DMS79 treated with DMSO at 0.1 percent for 48 hours (cell line): ENCODE measurements at regions not wholly inside any gene's neighbourhood (a gene's known extent, or its start where the extent isn't known, plus 50 kb on each side); places are given as distances from the start of the nearest gene placed in this dataset.

Source experiments
- DNase-seq: peaks from one replicate; lab custom pipeline; 2025; lab: John Stamatoyannopoulos, UW

DNA sequence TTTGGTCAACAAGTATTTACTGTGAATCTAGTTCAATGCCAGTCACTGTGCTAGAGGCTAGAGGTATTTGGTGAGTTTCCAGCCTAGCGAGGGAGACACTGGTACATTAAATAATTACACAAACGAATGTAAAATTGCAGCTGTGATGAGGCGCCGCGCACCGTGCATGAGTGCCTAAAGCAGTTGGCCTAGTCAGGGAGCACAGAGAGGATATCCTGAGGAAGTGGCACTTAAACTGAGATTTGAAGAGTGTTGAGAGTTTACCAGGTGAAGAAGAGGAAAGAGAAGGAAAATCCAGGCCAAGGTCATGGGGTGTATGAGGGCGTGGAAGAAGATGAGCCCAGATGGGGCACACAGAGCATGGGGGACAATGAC is 157.6 kb upstream of the NDUFV2 start:
- peak; percentile 17 for DNase-seq

DNA sequence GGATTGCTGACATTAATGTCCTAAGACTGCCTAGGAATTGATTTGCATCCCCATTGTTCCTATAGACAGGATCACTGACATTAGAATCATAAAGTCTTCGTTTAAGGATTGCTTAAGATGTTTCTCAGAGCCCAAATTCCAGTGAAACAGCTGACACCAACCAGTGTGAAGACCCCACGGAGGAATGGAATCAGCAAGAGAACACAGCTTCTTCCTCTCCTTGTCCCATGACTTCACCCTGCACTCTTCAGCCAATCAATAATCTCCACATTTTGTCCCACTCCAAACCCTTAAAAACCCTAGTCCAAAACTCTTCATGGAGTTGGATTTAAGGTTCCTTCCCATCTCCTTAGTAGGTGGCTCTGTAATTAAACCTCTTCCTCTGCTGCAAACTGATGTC is 157.0 kb upstream of the NDUFV2 start:
- DNase-seq, result no peak

DNA sequence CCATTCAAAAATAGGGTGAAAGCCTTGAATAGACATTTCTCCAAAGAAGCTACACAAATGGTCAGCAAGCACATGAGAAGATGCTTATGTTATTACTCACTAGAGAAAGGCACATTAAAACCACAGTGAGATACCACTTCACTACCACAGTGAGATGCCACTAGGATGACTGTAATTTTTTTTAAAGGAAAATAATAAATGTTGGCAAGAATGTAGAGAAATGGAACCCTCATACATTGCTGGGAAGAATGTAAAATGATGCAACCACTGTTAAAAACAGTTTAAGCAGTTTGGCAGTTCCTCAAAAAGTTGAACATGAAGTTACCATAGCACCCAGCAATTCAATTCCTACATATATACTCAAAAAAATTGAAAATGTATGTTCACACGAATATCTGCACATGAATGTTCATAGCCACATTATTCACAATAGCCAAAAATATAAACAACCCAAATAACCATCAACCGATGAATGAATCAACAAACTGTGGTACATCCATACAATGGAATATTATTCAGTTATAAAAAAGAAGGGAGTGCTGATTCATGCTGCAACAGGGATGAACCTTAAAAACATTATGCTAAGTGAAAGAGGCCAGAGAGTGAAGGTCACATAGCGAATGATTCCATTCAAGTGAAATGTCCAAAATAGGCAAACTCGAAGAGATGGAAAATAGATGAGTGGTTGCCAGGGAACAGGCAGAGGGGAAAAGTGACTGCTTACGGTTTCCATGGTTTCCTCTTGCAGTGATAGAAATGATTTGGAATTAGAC is 156.2 kb upstream of the NDUFV2 start:
- no peak for DNase-seq

DNA sequence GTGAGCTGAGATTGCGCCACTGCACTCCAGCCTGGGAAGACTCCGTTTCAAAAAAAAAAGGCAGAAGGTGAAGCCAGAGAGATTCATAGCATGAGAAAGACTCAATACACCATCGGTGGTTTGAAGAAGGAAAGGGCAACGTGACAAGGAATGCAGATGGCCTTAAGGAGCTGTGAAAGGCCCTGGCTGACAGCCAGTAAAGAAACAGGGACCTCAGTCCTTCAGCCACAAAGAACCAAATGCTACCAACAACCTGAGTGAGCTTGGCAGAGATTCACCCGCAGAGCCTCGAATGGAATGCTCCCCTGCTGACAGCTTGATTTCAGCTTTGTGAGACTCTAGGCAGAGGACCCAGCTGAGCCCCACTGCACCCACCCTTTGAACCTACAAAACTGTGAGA is 154.9 kb upstream of the NDUFV2 start:
- DNase-seq, result peak; percentile 57

DNA sequence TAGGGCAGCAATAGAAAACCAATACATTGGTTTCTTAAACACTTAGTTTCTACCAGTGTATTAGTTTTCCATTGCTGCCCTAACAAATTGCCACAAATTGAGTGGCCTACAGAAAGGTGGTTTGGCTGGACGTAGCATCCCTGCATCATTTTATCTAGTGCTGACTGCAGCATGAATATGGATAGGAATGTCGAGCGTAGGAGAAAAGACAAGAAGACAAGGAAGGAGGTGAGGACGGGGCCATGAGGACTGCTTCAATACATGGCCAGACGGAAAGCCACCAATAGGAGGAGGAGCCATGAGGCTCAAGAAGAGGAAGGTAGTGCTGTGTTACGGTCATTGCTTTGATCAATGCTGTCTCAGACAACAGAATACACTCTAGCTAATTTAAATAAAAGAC is 154.5 kb upstream of the NDUFV2 start:
- no peak for DNase-seq

DNA sequence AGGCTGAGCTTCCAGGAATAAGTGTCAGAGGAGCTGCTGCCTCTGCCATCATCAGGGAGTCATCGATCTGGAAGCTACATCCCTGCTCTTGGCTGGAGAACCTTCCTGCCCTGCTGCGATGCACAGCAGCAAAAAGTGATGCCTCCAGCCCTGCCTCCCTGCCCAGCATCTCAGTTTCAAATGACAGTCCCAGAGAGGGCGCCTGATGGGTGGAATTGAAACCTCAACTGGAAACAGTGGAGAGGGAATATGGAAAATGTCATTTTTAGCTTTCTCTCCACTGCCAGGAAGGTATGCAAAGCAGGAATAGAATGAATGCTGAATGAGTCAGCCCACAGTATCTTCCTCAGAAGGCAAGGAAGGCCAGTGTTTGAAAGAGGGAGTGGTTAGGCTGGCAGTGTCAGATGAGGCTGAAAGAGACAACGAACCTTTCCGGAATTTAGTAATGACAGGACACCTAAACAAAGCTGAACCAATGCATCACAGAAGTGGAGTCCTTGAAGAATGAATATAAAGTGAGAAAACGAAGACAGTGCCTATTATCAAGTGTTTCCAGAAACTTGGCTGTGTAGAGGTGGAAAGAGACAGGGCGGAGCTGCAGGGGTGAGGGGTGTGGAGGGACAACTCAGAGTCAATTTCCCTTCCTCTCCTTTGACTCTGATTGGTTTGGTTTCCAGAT is 153.9 kb upstream of the NDUFV2 start:
- peak; percentile 44 for DNase-seq

DNA sequence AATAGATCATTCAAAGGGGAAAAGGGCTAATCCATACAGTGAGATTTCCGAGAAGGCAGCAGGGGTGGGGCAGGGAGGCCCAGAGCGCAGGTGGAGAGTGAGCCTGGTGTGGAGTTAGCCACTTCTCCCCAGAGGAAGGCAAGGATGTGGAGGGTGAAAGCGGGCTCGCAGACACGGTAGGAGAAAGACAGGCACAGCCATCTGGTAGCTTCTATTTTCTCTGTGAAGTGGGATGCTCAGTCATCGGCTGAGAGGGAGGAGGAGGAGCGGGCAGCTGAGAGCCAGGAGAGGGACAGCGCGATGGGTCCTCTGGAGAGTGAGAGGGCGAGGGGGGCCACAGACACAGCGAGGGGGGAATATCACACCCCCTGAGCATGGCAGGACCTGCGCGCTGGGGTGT is 153.3 kb upstream of the NDUFV2 start:
- peak; percentile 44 for DNase-seq

DNA sequence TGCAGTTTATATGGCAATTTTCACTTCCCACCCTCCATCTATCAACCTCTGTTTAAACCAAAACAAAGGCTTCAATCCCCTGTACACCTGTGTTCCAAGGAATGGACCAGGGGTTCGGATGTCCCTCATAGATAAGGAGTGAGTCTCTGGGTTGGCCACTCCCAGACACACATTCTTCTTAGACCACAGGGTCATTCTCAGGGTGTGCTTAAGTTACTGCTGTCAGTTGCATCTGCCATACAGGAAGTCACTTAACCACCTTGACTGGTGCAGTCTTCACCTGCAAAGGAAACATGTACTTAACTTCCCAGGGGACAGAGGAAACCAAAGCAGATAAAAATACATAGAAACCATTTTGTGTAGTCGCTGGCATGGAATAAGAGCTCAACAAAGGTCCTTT is 151.0 kb upstream of the NDUFV2 start:
- DNase-seq, result no peak

DNA sequence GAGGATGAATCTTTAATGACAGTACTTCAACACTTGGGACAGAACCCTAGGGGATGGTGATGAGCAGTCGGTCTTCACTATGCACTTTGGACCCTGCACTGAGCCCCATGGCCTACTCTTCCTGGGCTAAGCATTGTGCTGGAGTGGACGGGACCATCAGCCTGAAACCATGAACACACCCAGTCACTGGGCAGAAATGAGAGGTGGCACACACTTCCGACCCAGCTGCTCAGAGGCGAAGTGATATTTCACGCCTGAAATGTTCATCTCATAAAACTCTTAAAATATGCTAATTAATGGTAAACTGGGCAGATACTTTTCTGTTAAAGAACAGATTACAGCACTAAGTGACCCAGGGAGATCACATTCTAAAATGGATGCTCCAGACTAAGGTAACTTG is 150.3 kb upstream of the NDUFV2 start:
- DNase-seq, result no peak

DNA sequence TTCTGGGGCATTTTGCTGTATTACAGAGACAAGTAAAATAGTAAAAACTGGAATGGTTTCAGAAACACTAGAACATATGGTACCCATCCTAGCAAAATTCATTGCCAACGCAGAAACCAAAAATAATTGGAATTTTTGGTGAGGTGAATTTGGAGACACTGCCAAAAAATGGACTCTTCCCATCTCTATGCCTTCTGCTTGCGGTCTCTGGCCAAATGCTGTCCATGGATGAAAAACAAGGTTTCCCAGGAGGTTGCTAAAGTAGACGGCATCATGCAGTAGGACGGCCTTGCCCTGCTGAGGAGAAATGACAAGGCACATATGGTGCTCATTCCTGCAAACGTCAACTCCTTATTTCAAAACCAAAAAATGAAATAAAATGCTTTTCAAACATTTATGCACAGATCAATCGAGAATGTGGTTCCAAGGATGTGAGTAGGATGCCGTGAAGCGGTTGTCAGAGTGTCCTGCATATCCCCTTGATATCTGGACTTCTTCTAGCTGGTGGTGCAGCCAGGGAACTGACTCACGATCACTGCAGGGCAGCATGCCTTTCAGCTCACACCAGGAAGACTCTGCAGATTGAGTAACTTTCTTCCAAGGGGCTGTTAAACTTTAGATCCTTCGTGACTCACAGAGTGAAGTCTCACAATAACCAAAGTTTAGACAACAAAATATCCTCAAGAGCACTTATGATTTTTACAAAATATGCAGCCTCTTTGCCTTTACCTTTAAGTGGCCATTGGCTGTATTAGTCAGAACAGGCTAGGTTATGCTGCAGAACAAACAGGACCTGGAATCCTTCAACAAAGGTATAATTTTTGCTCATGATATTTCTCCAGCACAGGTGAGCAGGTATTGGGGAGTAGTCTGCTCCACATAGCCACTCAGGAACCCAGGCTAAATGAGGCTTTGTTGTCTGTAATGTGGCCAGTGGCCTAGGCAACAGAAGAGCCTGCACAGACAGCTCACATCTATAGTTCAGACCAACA is 149.4 kb upstream of the NDUFV2 start:
- no peak for DNase-seq

DNA sequence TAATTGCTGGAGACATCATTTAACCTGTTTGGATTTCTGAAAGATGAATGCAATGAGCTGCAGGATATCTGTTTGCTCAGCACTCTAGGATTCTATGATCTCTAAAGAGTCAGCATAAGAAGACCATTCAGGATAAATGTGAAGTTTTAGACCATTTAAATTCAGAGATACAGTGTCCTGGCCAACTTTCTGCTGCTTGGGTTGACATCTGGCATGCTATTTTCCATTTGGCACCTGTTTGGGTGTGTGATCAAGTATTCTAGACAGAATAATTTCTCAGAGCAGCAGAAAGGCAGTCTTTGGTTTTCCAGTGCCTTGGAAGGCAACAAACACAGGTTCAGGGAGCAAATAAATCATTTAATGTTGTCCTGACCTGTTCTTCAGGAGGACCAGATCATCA is 144.8 kb upstream of the NDUFV2 start:
- DNase-seq, result peak; percentile 5

DNA sequence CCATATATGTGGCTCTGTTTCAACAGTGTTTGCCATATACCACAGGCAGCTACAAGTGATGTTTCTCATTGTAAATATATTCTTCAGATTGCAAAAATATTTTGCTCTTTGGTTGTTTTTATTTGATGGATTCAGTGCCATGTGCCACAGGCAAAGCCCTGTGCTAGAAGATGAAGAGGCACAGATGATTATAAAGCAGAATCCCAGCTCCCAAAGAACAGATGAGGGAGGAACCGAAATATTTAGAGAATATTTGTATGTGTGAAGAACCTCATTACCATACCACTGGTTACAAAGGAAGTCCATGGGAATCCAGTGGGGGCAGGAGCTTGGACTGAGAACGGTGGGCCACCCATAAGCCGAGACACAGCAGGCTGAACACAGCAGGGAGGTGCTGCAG is 143.8 kb upstream of the NDUFV2 start:
- no peak for DNase-seq

DNA sequence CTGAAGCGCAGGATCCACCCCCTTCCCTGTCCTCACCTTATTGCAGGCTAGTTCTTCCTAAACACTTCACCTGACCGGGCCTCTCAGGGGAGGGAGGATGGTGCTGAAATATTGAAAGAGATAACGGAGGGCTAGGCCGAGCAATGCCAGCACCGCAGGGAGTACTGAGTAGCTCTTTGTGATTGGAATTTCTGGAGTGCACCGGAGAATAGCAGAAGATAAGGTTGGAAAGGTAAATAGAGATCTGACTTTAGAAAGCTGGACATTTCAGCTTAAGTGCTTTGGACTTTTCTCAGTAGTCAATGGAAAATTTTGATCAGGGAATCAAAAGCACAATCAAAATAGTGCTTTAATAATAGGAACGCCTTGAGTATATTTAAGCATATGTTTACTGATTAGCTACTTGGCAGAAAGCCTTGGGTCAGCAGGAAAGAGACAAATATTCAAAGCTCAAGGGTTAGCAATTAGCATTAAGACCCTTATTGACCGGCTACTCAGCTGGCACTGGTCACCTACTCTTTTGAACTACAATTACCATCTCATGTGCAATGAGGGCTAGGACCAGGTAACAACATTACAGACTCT is 142.9 kb upstream of the NDUFV2 start:
- no peak for DNase-seq

DNA sequence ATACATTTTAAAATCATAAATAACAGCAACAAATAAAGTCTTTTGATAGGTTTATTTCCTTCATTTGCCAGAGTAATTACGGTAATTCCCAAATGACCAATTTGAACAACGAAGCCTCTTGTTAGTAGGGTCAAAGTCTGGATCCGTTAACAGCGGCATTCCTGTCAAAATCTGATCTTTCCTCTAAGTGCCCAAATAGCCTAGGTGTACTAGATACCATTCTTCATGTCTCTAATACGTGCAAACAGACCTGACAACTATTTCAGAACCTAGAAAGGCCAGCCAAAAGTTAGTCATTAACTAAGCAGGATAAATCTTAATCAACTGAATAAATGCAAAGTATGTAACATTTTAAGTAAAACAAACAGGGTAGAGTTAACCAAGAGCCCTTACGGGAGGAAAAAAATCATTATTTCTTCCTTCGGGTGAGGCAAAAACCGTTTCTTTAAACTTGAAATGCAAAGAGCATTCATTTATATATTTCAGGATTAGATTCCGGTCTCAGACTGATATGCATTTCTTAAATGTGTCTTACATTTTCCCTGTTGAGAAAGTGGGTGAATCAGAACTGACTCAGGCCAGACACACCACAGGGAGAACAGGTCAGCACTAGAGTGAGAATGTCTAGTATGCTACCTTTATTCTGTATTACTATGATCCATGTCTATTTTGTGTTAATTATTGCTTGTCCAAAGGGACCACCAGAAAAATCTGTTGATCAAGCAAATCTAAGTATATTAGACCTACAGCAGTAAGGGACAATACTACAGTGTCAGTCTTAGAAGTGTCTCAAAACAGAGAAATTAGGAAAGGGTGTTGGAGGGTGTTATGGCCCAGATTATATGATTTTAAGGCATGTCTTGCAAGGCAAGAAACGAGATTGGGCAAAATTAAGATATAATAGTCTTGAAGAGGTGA is 141.5 kb upstream of the NDUFV2 start:
- no peak for DNase-seq

DNA sequence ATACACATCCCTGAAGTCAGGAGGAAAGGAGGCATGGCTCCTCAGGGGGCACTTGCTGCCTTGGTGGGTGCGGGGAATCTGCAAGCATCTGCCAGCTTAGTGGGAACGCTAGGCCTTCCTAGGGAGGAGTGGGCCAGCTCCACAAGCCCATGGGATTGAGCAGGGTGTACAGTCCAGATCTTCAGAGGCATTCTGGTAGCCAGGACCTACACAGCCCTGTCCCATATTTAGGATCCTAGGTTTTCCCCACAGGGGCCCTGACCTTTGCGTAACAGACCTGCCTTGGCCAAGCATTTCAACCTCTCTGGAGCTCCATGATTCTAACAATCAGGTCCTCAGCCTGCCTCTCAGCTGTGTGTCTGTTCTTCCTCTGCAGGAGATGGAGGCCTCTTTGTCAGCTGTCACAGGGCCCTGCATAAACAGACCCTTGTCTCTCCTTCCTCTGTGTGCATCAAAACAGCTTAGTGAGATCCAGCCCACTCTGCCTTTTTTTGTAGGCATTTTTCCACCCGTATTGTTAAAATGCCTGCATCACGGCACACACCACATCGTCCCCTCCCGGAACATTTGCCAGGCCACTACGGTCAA is 140.2 kb upstream of the NDUFV2 start:
- DNase-seq, result no peak

DNA sequence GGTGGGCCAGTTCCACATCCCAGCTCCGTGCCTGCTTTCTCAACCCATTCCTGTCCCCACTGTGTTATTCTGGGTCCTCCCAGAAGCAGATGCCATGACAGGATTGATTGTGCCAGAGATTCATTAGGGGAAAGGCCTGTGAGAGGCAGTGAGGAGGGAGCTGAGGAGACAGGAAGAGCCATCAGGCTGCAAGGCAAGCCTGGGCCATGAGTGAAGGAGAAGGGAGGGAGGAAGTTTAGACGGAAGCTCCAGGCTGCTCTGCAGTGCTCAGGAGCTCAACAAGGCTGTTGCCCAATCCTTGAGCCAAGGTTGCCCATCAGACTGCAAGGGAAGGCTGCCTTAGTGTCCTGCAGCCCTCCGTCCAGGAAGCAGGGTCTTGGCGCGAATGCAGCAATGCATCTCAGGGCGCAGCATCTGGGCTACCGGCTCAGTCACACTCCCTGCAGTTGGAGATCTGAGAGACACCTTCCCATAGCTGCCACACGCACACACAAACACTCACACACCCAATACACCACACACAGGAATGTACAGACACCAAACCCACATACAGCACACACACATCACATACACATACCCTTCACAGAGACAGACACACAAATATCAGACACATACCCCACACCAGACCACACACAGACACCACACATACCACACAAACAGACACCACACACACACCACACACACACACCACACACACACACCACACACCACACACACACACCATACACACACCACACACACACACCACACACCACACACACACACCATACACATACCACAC is 139.5 kb upstream of the NDUFV2 start:
- DNase-seq, result no peak

DNA sequence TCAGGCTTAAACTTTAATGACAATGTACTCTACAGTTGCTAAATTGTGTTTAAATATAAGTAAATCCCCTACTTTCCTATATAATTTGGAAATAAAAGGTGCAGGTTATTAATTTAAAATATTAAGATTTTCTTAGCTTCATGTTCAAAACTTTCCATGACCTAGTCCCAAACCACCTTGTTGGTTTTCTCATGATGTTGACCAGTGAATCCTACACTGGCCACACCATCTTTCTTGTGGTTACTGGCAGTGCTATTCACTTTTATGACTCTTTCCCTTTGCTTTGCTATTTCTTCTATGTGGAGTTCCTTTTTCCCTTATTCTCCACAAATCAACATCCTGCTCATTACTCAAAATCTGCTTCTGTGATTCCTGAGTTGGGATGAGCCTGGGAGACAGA is 138.6 kb upstream of the NDUFV2 start:
- no peak for DNase-seq

DNA sequence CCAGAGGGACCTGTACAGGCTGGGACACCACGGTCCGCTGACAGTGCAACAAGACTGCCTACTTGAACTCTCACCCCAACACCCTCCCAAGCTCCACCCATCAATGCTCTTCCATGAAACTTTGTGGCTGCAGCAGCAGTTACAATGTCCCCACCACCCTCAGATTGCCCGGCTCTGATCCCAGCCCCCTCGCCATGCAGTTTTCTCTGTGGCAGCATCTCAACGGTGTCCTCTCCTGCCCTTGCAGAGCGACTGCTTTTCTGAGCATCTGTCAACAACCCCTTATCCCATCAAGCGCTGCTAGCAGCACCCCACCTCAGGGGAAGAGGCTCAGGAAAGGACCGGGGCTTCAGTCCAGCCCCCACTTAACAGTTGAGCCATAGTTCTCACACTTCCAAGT is 137.1 kb upstream of the NDUFV2 start:
- DNase-seq, result no peak

DNA sequence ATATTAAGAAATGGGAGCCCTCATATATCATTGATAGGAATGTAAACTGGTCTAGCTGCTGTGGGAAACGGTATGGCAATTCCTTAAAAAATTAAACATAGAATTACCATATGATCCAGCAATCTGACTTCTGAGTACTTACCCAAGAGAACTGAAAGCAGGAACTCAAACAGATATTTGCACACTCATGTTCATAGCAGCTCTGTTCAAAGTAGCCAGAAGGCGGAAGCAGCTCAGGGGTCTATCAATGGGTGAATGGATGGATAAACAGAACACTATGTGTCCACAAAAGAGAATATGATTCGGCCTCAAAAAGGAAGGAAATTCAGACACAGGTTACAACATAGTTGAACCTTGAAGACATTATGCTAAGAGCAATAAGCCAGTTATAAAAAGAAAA is 135.7 kb upstream of the NDUFV2 start:
- no peak for DNase-seq

DNA sequence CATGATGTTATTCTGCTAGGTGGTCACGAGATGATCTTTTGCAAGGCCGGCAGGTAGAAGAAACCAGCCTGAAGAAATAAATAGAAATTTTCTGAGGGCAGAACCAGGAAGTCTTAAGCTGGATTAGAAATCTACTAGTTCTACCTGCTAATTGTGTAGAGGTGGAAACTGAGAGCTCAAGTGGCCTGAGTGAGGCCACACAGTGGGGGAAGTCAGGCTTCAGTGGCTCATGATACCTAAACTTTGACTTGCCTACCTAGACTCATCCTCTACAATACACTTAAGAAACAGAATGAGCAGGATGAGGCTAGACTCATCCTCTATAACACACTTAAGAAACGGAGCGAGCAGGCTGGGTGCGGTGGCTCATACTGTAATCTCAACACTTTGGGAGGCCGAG is 134.9 kb upstream of the NDUFV2 start:
- no peak for DNase-seq
